ENCODE measurements at regions not wholly inside any gene's neighbourhood (a gene's known extent, or its start where the extent isn't known, plus 50 kb on each side); places are given as distances from the start of the nearest gene placed in this dataset.
A peak's percentile ranks its signal among the peaks of the same experiment; 100 is the strongest.

- Histone ChIP-seq H3K27ac (ENCODE audit: low read length) (no peak overlapping the region), H3K36me3 (ENCODE audit: insufficient read depth, low read depth, low read length) (no peaks in the 10 kb centered on the region), H3K4me1 (ENCODE audit: insufficient read depth, low read length) (no peaks in the 10 kb centered on the region), H3K27me3 (ENCODE audit: insufficient read depth, low read length) (no peaks in the 10 kb centered on the region), H3K9ac (ENCODE audit: low read depth, low read length) (no peak overlapping the region), H3K4me3 (ENCODE audit: low read length) (no peak overlapping the region), H3K9me3 (ENCODE audit: insufficient read depth, low read depth, low read length) (no peaks in the 10 kb centered on the region)
These were observed 463.6 kb upstream of the KCNMB2 start for GRCh38 chr3:178072391-178073305.

- H3K9ac ChIP-seq (ENCODE audit: low read depth, low read length): no peak overlapping the region
These were observed 462.9 kb upstream of the KCNMB2 start for GRCh38 chr3:178073366-178073765.

GRCh38 chr3:178075344-178075743 lies 460.9 kb upstream of the KCNMB2 start:
- H3K27me3 ChIP-seq (ENCODE audit: insufficient read depth, low read length): no peaks in the 10 kb centered on the region
- H3K27ac ChIP-seq (ENCODE audit: low read length): no peak overlapping the region
- H3K4me3 ChIP-seq (ENCODE audit: low read length): no peak overlapping the region
- no peaks in the 10 kb centered on the region for H3K4me1 ChIP-seq (ENCODE audit: insufficient read depth, low read length)
- H3K9me3 ChIP-seq (ENCODE audit: insufficient read depth, low read depth, low read length): no peaks in the 10 kb centered on the region
- H3K36me3 ChIP-seq (ENCODE audit: insufficient read depth, low read depth, low read length): no peaks in the 10 kb centered on the region
- no peak overlapping the region for H3K9ac ChIP-seq (ENCODE audit: low read depth, low read length)

More at GRCh38 chr3:178073366-178073765, 462.9 kb upstream of the KCNMB2 start:
- H3K36me3 ChIP-seq (ENCODE audit: insufficient read depth, low read depth, low read length): no peaks in the 10 kb centered on the region
- no peak overlapping the region for H3K27ac ChIP-seq (ENCODE audit: low read length)
- H3K27me3 ChIP-seq (ENCODE audit: insufficient read depth, low read length): no peaks in the 10 kb centered on the region
- H3K4me1 ChIP-seq (ENCODE audit: insufficient read depth, low read length): no peaks in the 10 kb centered on the region
- H3K4me3 ChIP-seq (ENCODE audit: low read length): no peak overlapping the region
- H3K9me3 ChIP-seq (ENCODE audit: insufficient read depth, low read depth, low read length): no peaks in the 10 kb centered on the region

GRCh38 chr3:178078953-178079352 lies 457.3 kb upstream of the KCNMB2 start:
- no peak overlapping the region for H3K4me3 ChIP-seq (ENCODE audit: low read length)
- no peaks in the 10 kb centered on the region for H3K27me3 ChIP-seq (ENCODE audit: insufficient read depth, low read length)
- no peak overlapping the region for H3K9ac ChIP-seq (ENCODE audit: low read depth, low read length)
- no peaks in the 10 kb centered on the region for H3K36me3 ChIP-seq (ENCODE audit: insufficient read depth, low read depth, low read length)
- peaks cover 3% of the 10 kb centered on the region; the same call in 1 of the 2 replicates for H3K4me1 ChIP-seq (ENCODE audit: insufficient read depth, low read length)
- H3K9me3 ChIP-seq (ENCODE audit: insufficient read depth, low read depth, low read length): no peaks in the 10 kb centered on the region
- H3K27ac ChIP-seq (ENCODE audit: low read length): no peak overlapping the region

- Histone ChIP-seq H3K36me3 (ENCODE audit: insufficient read depth, low read depth, low read length) (no peaks in the 10 kb centered on the region), H3K9me3 (ENCODE audit: insufficient read depth, low read depth, low read length) (no peaks in the 10 kb centered on the region), H3K9ac (ENCODE audit: low read depth, low read length) (no peak overlapping the region), H3K4me1 (ENCODE audit: insufficient read depth, low read length) (peaks cover 12% of the 10 kb centered on the region; the same call in 1 of the 2 replicates), H3K27me3 (ENCODE audit: insufficient read depth, low read length) (no peaks in the 10 kb centered on the region), H3K27ac (ENCODE audit: low read length) (no peak overlapping the region), H3K4me3 (ENCODE audit: low read length) (no peak overlapping the region)
These were observed 456.3 kb upstream of the KCNMB2 start for GRCh38 chr3:178079966-178080365.

- Histone ChIP-seq H3K4me3 (ENCODE audit: low read length) (no peak overlapping the region), H3K9me3 (ENCODE audit: insufficient read depth, low read depth, low read length) (no peaks in the 10 kb centered on the region), H3K4me1 (ENCODE audit: insufficient read depth, low read length) (peaks cover 18% of the 10 kb centered on the region; the same call in 1 of the 2 replicates), H3K9ac (ENCODE audit: low read depth, low read length) (no peak overlapping the region), H3K36me3 (ENCODE audit: insufficient read depth, low read depth, low read length) (no peaks in the 10 kb centered on the region), H3K27me3 (ENCODE audit: insufficient read depth, low read length) (no peaks in the 10 kb centered on the region), H3K27ac (ENCODE audit: low read length) (no peak overlapping the region)
These were observed 453.8 kb upstream of the KCNMB2 start for GRCh38 chr3:178082326-178082906.

- Histone ChIP-seq H3K36me3 (ENCODE audit: insufficient read depth, low read depth, low read length) (no peaks in the 10 kb centered on the region), H3K27me3 (ENCODE audit: insufficient read depth, low read length) (no peaks in the 10 kb centered on the region), H3K9ac (ENCODE audit: low read depth, low read length) (peak overlapping the region; percentile 57; the same call in 1 of the 2 replicates), H3K9me3 (ENCODE audit: insufficient read depth, low read depth, low read length) (no peaks in the 10 kb centered on the region), H3K4me3 (ENCODE audit: low read length) (peak overlapping the region; percentile 14; the same call in 1 of the 2 replicates), H3K27ac (ENCODE audit: low read length) (peak overlapping the region; percentile 27), H3K4me1 (ENCODE audit: insufficient read depth, low read length) (peaks cover 18% of the 10 kb centered on the region; the same call in 1 of the 2 replicates)
These were observed 452.1 kb upstream of the KCNMB2 start for GRCh38 chr3:178083906-178084866.

GRCh38 chr3:178084938-178085816 lies 451.1 kb upstream of the KCNMB2 start:
- Histone ChIP-seq H3K27me3 (ENCODE audit: insufficient read depth, low read length) (no peaks in the 10 kb centered on the region), H3K9me3 (ENCODE audit: insufficient read depth, low read depth, low read length) (no peaks in the 10 kb centered on the region), H3K9ac (ENCODE audit: low read depth, low read length) (peak overlapping the region; percentile 57; the same call in 1 of the 2 replicates), H3K4me3 (ENCODE audit: low read length) (peak overlapping the region; percentile 14; the same call in 1 of the 2 replicates), H3K4me1 (ENCODE audit: insufficient read depth, low read length) (peaks cover 18% of the 10 kb centered on the region; the same call in 1 of the 2 replicates), H3K36me3 (ENCODE audit: insufficient read depth, low read depth, low read length) (no peaks in the 10 kb centered on the region), H3K27ac (ENCODE audit: low read length) (peak overlapping the region; percentile 27)

GRCh38 chr3:178085817-178086123 lies 450.5 kb upstream of the KCNMB2 start:
- no peaks in the 10 kb centered on the region for H3K9me3 ChIP-seq (ENCODE audit: insufficient read depth, low read depth, low read length)
- H3K4me3 ChIP-seq (ENCODE audit: low read length): no peak overlapping the region
- no peaks in the 10 kb centered on the region for H3K36me3 ChIP-seq (ENCODE audit: insufficient read depth, low read depth, low read length)
- H3K9ac ChIP-seq (ENCODE audit: low read depth, low read length): no peak overlapping the region
- H3K27ac ChIP-seq (ENCODE audit: low read length): no peak overlapping the region
- H3K27me3 ChIP-seq (ENCODE audit: insufficient read depth, low read length): no peaks in the 10 kb centered on the region
- H3K4me1 ChIP-seq (ENCODE audit: insufficient read depth, low read length): peaks cover 18% of the 10 kb centered on the region; the same call in 1 of the 2 replicates

- Histone ChIP-seq H3K4me3 (ENCODE audit: low read length) (no peak overlapping the region), H3K9ac (ENCODE audit: low read depth, low read length) (no peak overlapping the region), H3K27me3 (ENCODE audit: insufficient read depth, low read length) (no peaks in the 10 kb centered on the region), H3K27ac (ENCODE audit: low read length) (no peak overlapping the region), H3K4me1 (ENCODE audit: insufficient read depth, low read length) (peaks cover 18% of the 10 kb centered on the region; the same call in 1 of the 2 replicates), H3K36me3 (ENCODE audit: insufficient read depth, low read depth, low read length) (no peaks in the 10 kb centered on the region), H3K9me3 (ENCODE audit: insufficient read depth, low read depth, low read length) (no peaks in the 10 kb centered on the region)
These were observed 450.0 kb upstream of the KCNMB2 start for GRCh38 chr3:178086144-178086825.
